ENCODE measurements at regions not wholly inside any gene's neighbourhood (a gene's known extent, or its start where the extent isn't known, plus 50 kb on each side); places are given as distances from the start of the nearest gene placed in this dataset.
A peak's percentile ranks its signal among the peaks of the same experiment; 100 is the strongest.
"Not testable (repeated sequence)": the region's sequence is repeated elsewhere in the genome, so short reads cannot be mapped to it uniquely, and the experiment has no call there.

DNA sequence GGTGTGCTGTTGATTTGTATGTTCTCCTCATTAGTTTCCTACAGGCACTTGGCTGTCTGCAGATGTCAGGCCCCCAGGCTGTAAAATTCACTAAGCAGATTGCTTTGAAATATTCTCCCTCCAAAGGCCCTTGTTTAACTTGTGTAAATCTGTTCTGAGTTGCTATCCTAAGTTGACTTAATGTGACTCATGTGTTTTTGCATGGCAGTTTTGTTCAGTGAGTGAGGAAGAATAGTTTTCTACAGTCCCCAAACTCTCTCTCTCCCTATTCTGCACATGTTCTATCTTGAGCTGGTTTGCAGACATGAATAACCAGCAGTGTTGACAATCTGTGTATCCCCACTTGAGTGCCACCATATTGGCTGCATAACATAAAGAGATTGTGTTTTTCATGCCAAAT is 1005.4 kb upstream of the DDX18 start:
- Histone ChIP-seq H3K4me3 (ENCODE audit: low read depth, low read length) (no peak overlapping the region), H3K36me3 (replicated peaks) (no peaks in the 10 kb centered on the region), H3K27me3 (replicated peaks) (no peaks in the 10 kb centered on the region), H3K27ac (no peak overlapping the region)
- in situ Hi-C loops (cut with HindIII; ENCODE audit: low pct_ligation_motif_present, low sequenced_read_pairs), result no loop called here
- TF ChIP-seq, protein P1, sequence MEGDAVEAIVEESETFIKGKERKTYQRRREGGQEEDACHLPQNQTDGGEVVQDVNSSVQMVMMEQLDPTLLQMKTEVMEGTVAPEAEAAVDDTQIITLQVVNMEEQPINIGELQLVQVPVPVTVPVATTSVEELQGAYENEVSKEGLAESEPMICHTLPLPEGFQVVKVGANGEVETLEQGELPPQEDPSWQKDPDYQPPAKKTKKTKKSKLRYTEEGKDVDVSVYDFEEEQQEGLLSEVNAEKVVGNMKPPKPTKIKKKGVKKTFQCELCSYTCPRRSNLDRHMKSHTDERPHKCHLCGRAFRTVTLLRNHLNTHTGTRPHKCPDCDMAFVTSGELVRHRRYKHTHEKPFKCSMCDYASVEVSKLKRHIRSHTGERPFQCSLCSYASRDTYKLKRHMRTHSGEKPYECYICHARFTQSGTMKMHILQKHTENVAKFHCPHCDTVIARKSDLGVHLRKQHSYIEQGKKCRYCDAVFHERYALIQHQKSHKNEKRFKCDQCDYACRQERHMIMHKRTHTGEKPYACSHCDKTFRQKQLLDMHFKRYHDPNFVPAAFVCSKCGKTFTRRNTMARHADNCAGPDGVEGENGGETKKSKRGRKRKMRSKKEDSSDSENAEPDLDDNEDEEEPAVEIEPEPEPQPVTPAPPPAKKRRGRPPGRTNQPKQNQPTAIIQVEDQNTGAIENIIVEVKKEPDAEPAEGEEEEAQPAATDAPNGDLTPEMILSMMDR (IDR thresholded peaks at IDR 0.05; ENCODE audit: low read depth, low read length, missing control alignments), result no peak
- no peak for DNase-seq

DNA sequence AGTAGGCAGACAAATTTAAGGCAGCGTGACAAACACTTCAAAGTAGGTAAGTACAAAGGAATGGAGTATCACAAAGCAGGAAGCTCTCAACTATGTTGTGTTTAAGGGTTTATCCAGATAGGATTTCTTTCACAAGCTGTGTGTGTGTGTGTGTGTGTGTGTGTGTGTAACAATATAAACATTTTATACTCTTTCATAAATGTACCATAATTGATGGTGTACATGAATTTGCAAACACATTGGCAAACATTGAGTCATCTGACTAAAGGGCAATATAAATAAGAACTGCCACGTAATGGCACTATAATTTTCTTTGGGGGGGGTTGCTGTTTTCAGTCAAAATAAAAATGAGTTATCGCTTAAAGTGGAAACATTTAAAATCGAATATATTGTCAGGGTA is 1004.4 kb upstream of the DDX18 start:
- peak; percentile 6 for DNase-seq
- Histone ChIP-seq H3K36me3 (replicated peaks) (no peaks in the 10 kb centered on the region), H3K27ac (no peak overlapping the region), H3K4me3 (ENCODE audit: low read depth, low read length) (no peak overlapping the region), H3K27me3 (replicated peaks) (no peaks in the 10 kb centered on the region)
- in situ Hi-C loops (cut with HindIII; ENCODE audit: low pct_ligation_motif_present, low sequenced_read_pairs), result no loop called here
- TF ChIP-seq, protein P1 (IDR thresholded peaks at IDR 0.05; ENCODE audit: low read depth, low read length, missing control alignments), result no peak

DNA sequence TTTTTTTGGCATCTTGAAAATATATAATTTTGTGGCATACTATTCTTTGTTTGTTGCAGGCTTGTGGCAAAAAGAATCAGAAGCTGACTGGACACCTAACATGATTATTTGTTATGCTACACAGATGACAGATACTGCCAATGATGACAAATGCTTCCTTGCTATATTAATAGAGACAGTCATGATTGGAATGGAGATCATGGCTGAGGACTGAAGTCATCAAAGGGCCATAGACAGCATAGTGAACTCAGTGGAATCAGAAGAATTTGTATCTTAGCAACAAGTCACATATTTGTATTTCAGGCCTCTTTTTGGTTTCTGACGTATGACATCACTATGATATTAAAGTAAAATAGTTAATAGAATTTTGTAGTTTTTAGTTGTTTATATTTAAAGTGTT is 1003.8 kb upstream of the DDX18 start:
- DNase-seq, result peak; percentile 27
- Histone ChIP-seq H3K27ac (no peak overlapping the region), H3K36me3 (replicated peaks) (no peaks in the 10 kb centered on the region), H3K27me3 (replicated peaks) (no peaks in the 10 kb centered on the region), H3K4me3 (ENCODE audit: low read depth, low read length) (no peak overlapping the region)
- in situ Hi-C loops (cut with HindIII; ENCODE audit: low pct_ligation_motif_present, low sequenced_read_pairs), result no loop called here
- TF ChIP-seq, protein P1 (IDR thresholded peaks at IDR 0.05; ENCODE audit: low read depth, low read length, missing control alignments), result no peak

DNA sequence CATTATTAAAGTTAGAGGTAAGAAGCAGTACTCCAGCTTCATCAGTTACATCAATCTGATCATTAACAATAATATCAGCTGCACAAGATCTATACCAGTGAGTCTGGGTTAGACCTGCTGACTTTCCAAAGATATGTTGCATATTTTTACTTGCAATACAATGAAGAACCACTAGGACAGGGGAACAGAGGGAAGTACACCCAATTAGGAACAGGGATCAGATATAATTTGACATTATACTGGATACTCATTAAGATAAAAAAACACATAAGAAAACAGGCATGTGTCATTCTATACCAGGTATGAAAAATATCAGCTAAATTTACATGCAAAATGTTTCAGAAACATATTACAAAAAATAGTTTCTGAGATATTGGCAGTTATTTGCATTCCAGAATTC is 995.1 kb upstream of the DDX18 start:
- in situ Hi-C loops (cut with HindIII; ENCODE audit: low pct_ligation_motif_present, low sequenced_read_pairs), result no loop called here
- no peak for DNase-seq
- Histone ChIP-seq H3K27me3 (replicated peaks) (no peaks in the 10 kb centered on the region), H3K36me3 (replicated peaks) (no peaks in the 10 kb centered on the region), H3K27ac (no peak overlapping the region), H3K4me3 (ENCODE audit: low read depth, low read length) (no peak overlapping the region)
- TF ChIP-seq, protein P1 (IDR thresholded peaks at IDR 0.05; ENCODE audit: low read depth, low read length, missing control alignments), result no peak

DNA sequence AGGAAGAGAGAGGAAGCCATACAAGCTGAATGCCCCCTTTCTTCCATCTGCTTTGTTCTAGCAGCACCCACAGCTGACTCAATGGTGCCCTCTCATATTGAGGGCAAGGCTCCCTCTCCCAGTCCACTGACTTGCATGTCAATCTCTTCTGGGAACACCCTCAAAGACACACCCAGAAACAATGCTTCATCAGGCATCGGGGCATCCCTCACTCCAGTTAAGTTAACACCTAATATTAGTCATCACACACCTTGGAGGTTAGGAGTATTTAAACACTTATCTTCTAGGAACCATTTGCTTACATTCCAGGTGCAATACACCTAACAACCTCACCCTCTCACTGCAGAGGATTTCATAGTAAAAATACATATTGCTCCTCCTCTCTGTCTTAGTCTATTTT is 993.5 kb upstream of the DDX18 start:
- H3K27me3 ChIP-seq (replicated peaks), result no peaks in the 10 kb centered on the region
- no peak overlapping the region for H3K4me3 ChIP-seq (ENCODE audit: low read depth, low read length)
- TF ChIP-seq, protein P1 (IDR thresholded peaks at IDR 0.05; ENCODE audit: low read depth, low read length, missing control alignments), result no peak
- DNase-seq, result no peak
- no peaks in the 10 kb centered on the region for H3K36me3 ChIP-seq (replicated peaks)
- H3K27ac ChIP-seq, result no peak overlapping the region
- in situ Hi-C loops (cut with HindIII; ENCODE audit: low pct_ligation_motif_present, low sequenced_read_pairs), result no loop called here

DNA sequence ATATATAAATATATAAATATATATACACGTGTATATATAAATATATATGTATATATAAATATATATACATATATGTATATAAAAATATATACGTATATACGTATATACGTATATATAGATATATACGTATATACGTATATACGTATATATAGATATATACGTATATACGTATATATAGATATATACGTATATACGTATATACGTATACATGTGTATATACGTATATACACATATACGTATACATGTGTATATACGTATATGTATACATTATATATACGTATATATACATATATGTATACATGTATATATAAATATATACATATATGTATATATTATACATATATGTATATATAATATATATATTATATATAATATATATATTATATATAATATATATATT is 984.9 kb upstream of the DDX18 start:
- H3K36me3 ChIP-seq (replicated peaks); H3K27ac ChIP-seq; H3K27me3 ChIP-seq (replicated peaks); DNase-seq; H3K4me3 ChIP-seq (ENCODE audit: low read depth, low read length); in situ Hi-C loops (cut with HindIII; ENCODE audit: low pct_ligation_motif_present, low sequenced_read_pairs): not testable (repeated sequence)

Measured in brain microvascular endothelial cell (primary cell).